NOMO-1 (cell line): ENCODE measurements at regions not wholly inside any gene's neighbourhood (a gene's known extent, or its start where the extent isn't known, plus 50 kb on each side); places are given as distances from the start of the nearest gene placed in this dataset.
A peak's percentile ranks its signal among the peaks of the same experiment; 100 is the strongest.
"Not testable (repeated sequence)": the region's sequence is repeated elsewhere in the genome, so short reads cannot be mapped to it uniquely, and the experiment has no call there.

Experiments
- DNase-seq, 2 experiments: peaks; one replicate each; lab custom pipeline; 2025; ENCODE audit not compliant: unreplicated experiment in 2 of 2; lab: John Stamatoyannopoulos, UW

DNA sequence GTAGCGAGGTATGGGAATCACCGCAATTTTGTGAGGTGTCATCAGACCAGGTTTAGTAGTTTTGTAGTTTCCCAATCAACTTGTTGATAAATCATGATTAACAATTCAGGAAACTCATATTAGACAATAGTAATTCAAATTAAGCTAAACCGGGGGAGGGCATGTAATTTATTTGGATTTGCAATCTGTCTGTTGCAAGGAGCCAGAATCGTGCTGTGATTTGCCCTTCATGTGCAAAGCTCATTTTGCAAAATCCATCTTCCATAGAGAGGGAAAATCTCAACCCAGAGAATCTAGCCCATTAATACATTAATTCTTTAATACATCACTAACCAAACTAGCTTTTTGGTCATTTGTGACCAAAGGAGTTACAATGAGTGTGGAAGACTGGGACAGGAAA lies 164.7 kb upstream of the TRPM3 start:
- no peak for DNase-seq

GRCh38 chr9:71285191-71285656 lies 163.8 kb upstream of the TRPM3 start:
- DNase-seq: peak; percentile 0 to 4

DNA sequence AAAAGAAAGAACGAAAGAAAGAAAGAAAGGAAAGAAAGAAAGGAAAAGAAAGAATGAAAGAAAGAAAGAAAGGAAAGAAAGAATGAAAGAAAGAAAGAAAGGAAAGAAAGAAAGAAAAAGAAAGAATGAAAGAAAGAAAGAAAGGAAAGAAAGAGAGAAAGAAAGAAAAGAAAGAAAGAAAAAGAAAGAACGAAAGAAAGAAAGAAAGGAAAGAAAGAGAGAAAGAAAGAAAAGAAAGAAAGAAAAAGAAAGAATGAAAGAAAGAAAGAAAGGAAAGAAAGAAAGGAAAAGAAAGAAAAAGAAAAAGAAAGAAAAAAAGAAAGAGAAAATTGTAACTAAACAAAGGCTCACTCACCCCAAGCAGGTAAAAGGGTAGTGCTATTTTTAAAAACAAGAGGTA lies 160.7 kb upstream of the TRPM3 start:
- not testable (repeated sequence) for DNase-seq

GRCh38 chr9:71279151-71279739 lies 157.8 kb upstream of the TRPM3 start:
- DNase-seq: no peak

DNA sequence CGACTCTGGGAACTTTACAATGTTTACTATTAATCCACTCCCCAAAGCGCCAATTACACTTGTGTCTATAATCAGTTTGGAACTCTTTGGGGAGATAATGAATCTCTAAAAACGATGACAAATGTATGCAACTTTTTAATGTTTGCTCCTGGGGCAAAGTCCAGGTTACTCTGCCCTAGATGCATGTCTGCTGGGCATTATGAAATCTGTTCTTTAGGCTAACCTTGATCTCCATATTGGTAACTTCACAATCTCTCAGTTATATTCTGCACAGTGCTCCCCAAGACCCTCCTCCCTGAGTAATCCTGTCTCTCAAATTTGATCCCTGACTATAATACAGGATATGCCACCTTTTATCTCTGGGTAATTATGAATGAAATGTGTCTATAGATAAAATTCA lies 152.2 kb upstream of the TRPM3 start:
- DNase-seq: no peak

GRCh38 chr9:71271602-71272001 lies 150.2 kb upstream of the TRPM3 start:
- DNase-seq: no peak

GRCh38 chr9:71270554-71270953 lies 149.1 kb upstream of the TRPM3 start:
- no peak for DNase-seq

GRCh38 chr9:71269859-71270258 lies 148.4 kb upstream of the TRPM3 start:
- DNase-seq: no peak

GRCh38 chr9:71268871-71269635 lies 147.6 kb upstream of the TRPM3 start:
- no peak for DNase-seq

GRCh38 chr9:71263451-71263850 lies 142.0 kb upstream of the TRPM3 start:
- no peak for DNase-seq

- DNase-seq: not testable (repeated sequence)
Measured at GRCh38 chr9:71260419-71260818, 139.0 kb upstream of the TRPM3 start.

GRCh38 chr9:71254592-71255277 lies 133.3 kb upstream of the TRPM3 start:
- no peak for DNase-seq

DNA sequence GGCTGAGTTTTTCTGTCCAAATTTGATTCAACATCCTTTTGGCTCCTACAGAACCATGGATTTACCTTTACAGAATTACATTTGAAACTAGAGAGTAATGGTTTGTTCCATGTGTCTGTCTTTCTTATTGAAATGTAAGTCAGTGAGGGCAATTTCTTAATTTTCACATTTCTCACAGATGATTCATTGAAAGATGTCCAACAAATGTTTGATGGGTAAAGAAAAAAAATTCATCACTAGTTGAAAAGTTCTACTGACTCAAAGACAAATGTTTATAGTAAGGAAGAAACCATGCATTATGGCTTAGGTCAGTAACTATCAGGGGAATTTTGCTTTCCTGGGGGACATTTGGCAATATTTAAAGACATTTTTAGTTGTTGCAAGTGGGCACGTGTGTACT lies 131.6 kb upstream of the TRPM3 start:
- no peak for DNase-seq

DNA sequence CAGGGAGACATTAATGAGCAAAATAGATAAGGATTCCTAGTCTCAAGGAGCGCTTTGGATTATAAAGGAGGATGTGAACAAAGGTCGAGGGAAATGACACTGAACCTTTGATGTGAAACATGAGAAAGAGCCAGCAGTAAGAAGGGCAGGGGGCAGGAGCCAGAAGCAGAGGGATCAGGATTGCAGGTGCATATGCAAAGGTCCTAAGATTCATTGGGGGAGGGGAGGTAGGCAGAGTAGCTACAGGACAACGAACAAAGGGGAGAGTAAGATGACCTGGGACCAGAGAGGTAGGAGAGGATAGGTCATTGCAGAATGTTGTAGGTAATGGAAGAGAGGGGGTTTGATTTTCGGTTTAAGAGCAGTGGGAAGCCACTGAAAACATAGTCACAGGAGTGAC lies 129.2 kb upstream of the TRPM3 start:
- DNase-seq: no peak

DNA sequence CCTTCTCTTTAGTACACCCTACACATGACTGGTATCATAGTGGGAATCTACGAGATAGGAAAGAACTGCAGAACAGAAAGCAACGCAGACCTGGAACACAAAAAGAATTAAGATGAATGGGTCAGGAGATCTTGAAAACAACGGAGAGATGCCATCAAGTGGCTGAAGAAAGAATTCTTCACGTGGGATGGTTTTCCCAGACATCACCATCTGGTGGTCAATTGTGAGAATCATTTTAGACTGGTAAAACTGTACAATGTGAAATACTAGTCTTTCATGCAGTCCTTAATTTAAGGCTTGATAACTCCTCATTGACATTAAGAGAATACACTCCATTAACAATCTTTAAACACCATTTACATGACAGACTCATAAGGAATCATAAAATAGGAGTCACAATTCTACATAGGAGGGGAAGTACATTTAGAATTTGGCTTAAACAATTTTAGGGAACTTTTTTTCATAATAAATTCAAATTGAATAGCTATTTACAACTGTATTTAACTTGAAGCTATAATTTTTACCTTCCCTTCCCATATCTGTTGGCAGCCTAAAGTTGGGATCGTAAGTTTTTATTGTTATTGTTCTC lies 128.4 kb upstream of the TRPM3 start:
- peak in 1 of 2 experiments; percentile 26 for DNase-seq

DNA sequence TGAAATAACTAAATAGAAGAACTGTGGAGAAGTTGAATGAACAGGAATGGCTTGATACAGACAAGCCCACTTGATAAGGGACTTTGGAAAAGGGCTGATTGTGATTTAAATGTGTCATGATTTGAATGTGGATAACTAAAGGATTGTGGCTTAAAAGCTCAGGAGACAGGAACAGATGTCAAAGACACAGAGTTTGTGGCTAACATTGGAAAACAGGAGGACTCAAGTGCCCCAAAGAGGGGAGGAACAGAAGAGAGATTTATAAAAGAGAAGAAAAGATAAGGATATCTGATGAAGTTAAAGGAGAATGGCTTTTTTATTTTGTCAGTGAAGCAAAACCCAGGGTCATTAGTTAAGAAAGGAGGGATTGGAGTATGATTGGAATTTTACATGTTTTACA lies 124.2 kb upstream of the TRPM3 start:
- no peak for DNase-seq

GRCh38 chr9:71243951-71244350 lies 122.5 kb upstream of the TRPM3 start:
- DNase-seq: no peak

GRCh38 chr9:71242081-71242480 lies 120.7 kb upstream of the TRPM3 start:
- DNase-seq: no peak

DNA sequence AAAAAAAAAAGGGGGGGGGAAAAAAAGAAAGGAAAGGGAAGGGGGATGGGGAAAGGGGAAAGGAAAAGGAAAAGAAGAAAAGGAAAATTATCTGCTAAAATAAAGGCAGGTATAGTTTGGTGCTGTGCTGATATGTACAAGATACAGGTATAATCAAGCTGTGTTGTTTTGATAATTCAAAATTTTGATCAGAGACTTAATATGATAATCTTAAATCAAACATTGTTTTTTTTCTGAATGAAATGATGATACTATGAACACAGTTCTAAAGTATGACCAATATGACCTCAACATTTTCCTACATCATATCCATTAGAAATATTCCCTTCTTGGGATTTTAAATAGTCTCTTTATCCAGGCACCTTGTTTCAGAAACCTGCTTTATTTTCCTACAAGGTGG lies 115.6 kb upstream of the TRPM3 start:
- DNase-seq: no peak

GRCh38 chr9:71233646-71234045 lies 112.2 kb upstream of the TRPM3 start:
- DNase-seq: no peak

GRCh38 chr9:71223953-71224538 lies 102.6 kb upstream of the TRPM3 start:
- no peak for DNase-seq
